ENCODE measurements at regions not wholly inside any gene's neighbourhood (a gene's known extent, or its start where the extent isn't known, plus 50 kb on each side); places are given as distances from the start of the nearest gene placed in this dataset.
"Not testable (repeated sequence)": the region's sequence is repeated elsewhere in the genome, so short reads cannot be mapped to it uniquely, and the experiment has no call there.

- Mint-ChIP-seq H3K9me3 (peaks cover 0 to 5% (median 2%) of the 10 kb centered on the region in 6 donors), H3K27me3 (ENCODE audit: low read depth in 3 of 3) (peaks cover 0 to 2% (median 2%) of the 10 kb centered on the region in 3 donors), H3K36me3 (no peaks in the 10 kb centered on the region), H3K27ac (no peak overlapping the region), H3K4me1 (no peaks in the 10 kb centered on the region), H3K4me3 (no peak overlapping the region)
- DNase-seq: no peak
These were observed 135.4 kb upstream of the MB21D2 start for GRCh38 chr3:193053046-193053435.

GRCh38 chr3:193055352-193055751 lies 137.7 kb upstream of the MB21D2 start:
- Mint-ChIP-seq H3K9me3 (peaks cover 0 to 4% (median 0%) of the 10 kb centered on the region in 6 donors), H3K36me3 (no peaks in the 10 kb centered on the region), H3K4me3 (no peak overlapping the region), H3K27me3 (ENCODE audit: low read depth in 3 of 3) (peaks cover 1 to 3% (median 2%) of the 10 kb centered on the region in 3 donors), H3K27ac (no peak overlapping the region), H3K4me1 (no peaks in the 10 kb centered on the region)
- DNase-seq: no peak

GRCh38 chr3:193057616-193058015 lies 140.0 kb upstream of the MB21D2 start:
- peaks cover 0 to 6% (median 0%) of the 10 kb centered on the region in 6 donors for H3K9me3 Mint-ChIP-seq
- DNase-seq: no peak
- H3K4me3 Mint-ChIP-seq: no peak overlapping the region
- H3K27ac Mint-ChIP-seq: no peak overlapping the region
- H3K27me3 Mint-ChIP-seq (ENCODE audit: low read depth in 3 of 3): peaks cover 1 to 3% (median 2%) of the 10 kb centered on the region in 3 donors
- no peaks in the 10 kb centered on the region for H3K4me1 Mint-ChIP-seq
- H3K36me3 Mint-ChIP-seq: no peaks in the 10 kb centered on the region

- Mint-ChIP-seq H3K9me3 (peaks cover 0 to 4% (median 1%) of the 10 kb centered on the region in 6 donors), H3K4me1 (no peaks in the 10 kb centered on the region), H3K4me3 (no peak overlapping the region), H3K36me3 (no peaks in the 10 kb centered on the region), H3K27ac (no peak overlapping the region), H3K27me3 (ENCODE audit: low read depth in 3 of 3) (peaks cover 0 to 3% (median 1%) of the 10 kb centered on the region in 3 donors)
- DNase-seq: no peak
These were observed 143.3 kb upstream of the MB21D2 start for GRCh38 chr3:193060748-193061546.

- Mint-ChIP-seq H3K27ac (no peak overlapping the region), H3K4me3 (no peak overlapping the region), H3K4me1 (no peaks in the 10 kb centered on the region), H3K9me3 (peaks cover 0 to 8% (median 4%) of the 10 kb centered on the region in 6 donors), H3K27me3 (ENCODE audit: low read depth in 3 of 3) (peaks cover 0 to 2% (median 0%) of the 10 kb centered on the region in 3 donors), H3K36me3 (no peaks in the 10 kb centered on the region)
- DNase-seq: no peak
These were observed 150.7 kb upstream of the MB21D2 start for GRCh38 chr3:193068365-193068764.

DNA sequence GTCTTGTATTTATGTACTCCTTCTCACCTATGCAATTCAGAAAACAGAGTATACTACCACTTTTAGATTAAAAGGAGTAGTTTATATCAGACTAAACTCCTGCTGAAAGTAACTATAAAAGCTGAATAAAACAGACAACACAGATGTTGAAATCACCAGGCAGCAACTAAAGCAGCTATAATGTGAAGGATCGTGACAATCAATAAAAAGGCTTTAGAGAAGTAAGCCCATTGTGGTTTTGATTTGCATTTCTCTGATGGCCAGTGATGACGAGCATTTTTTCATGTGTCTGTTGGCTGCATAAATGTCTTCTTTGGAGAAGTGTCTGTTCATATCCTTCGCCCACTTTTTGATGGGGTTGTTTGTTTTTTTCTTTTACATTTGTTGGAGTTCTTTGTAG lies 152.1 kb upstream of the MB21D2 start:
- H3K4me3 Mint-ChIP-seq; H3K27me3 Mint-ChIP-seq (ENCODE audit: low read depth in 3 of 3); H3K4me1 Mint-ChIP-seq; DNase-seq; H3K27ac Mint-ChIP-seq; H3K36me3 Mint-ChIP-seq; H3K9me3 Mint-ChIP-seq: not testable (repeated sequence)

- Mint-ChIP-seq H3K27me3 (ENCODE audit: low read depth in 3 of 3) (peaks cover 0 to 2% (median 0%) of the 10 kb centered on the region in 3 donors), H3K4me1 (no peaks in the 10 kb centered on the region), H3K9me3 (peaks cover 0 to 9% (median 6%) of the 10 kb centered on the region in 6 donors), H3K36me3 (no peaks in the 10 kb centered on the region), H3K27ac (no peak overlapping the region), H3K4me3 (no peak overlapping the region)
- no peak for DNase-seq
These were observed 161.5 kb upstream of the MB21D2 start for GRCh38 chr3:193078996-193079753.

DNA sequence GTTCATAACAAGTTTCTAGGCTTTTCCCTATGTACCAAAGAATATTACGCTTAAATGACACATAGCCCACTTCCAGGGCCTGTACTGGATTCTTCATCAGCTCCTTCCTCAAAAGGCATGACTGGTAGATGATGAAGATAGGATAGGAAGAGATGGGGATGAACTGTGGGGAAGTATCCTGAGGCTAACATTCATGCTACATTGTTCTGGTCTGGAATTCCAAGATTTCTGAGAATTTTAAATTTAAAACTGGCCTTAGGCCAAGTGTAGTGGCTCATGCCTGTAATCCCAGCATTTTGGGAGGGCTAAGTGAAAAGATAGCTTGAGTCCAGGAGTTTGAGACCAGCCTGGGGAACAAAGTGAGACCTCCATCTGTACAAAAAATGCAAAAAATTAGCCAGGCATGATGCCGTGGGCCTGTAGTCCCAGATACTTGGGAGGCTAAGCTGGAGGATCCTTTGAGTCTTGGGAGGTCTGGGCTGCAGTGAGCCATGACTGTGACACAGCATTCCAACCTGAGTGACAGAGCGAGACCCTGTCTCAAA lies 160.1 kb upstream of the PLAAT1 start:
- H3K4me3 Mint-ChIP-seq: no peak overlapping the region
- DNase-seq: no peak
- no peak overlapping the region for H3K27ac Mint-ChIP-seq
- peaks cover 0 to 7% (median 5%) of the 10 kb centered on the region in 6 donors for H3K9me3 Mint-ChIP-seq
- H3K4me1 Mint-ChIP-seq: no peaks in the 10 kb centered on the region
- H3K36me3 Mint-ChIP-seq: no peaks in the 10 kb centered on the region
- H3K27me3 Mint-ChIP-seq (ENCODE audit: low read depth in 3 of 3): peaks cover 0 to 2% (median 0%) of the 10 kb centered on the region in 3 donors

GRCh38 chr3:193085655-193086054 lies 155.4 kb upstream of the PLAAT1 start:
- Mint-ChIP-seq H3K27me3 (ENCODE audit: low read depth in 3 of 3) (peaks cover 0 to 2% (median 0%) of the 10 kb centered on the region in 3 donors), H3K27ac (no peak overlapping the region), H3K4me1 (no peaks in the 10 kb centered on the region), H3K9me3 (peaks cover 0 to 16% (median 7%) of the 10 kb centered on the region in 6 donors), H3K4me3 (no peak overlapping the region), H3K36me3 (no peaks in the 10 kb centered on the region)
- no peak for DNase-seq

GRCh38 chr3:193086681-193087080 lies 154.3 kb upstream of the PLAAT1 start:
- Mint-ChIP-seq H3K4me1 (no peaks in the 10 kb centered on the region), H3K27ac (no peak overlapping the region), H3K4me3 (no peak overlapping the region), H3K36me3 (no peaks in the 10 kb centered on the region), H3K27me3 (ENCODE audit: low read depth in 3 of 3) (peaks cover 0 to 2% (median 0%) of the 10 kb centered on the region in 3 donors), H3K9me3 (peaks cover 1 to 15% (median 6%) of the 10 kb centered on the region in 6 donors)
- no peak for DNase-seq

DNA sequence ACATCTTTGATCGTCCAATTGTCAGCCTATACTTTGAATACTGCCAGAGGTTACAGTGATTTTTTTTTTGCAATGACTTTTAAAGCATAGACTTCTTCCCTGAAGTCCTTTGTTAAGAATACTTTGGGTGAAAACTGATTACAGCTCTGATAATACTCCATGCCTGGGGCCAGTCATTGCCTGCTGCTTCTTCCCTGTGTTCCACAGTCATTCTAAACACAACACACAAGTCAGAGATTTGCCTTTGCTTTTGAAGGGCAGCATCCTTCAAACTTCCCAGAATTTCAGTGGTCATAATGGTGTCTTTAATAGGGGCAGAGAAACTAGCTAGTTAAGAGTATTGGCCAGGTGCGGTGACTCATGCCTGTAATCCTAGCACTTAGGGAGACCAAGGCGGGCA lies 153.7 kb upstream of the PLAAT1 start:
- Mint-ChIP-seq H3K4me3 (no peak overlapping the region), H3K27ac (no peak overlapping the region), H3K9me3 (peaks cover 0 to 15% (median 6%) of the 10 kb centered on the region in 6 donors), H3K4me1 (no peaks in the 10 kb centered on the region), H3K36me3 (no peaks in the 10 kb centered on the region), H3K27me3 (ENCODE audit: low read depth in 3 of 3) (peaks cover 0 to 2% (median 0%) of the 10 kb centered on the region in 3 donors)
- no peak for DNase-seq

GRCh38 chr3:193095366-193095765 lies 145.7 kb upstream of the PLAAT1 start:
- Mint-ChIP-seq H3K27me3 (ENCODE audit: low read depth in 3 of 3) (peaks cover 0 to 2% (median under 1%) of the 10 kb centered on the region in 3 donors), H3K4me3 (no peak overlapping the region), H3K36me3 (no peaks in the 10 kb centered on the region), H3K9me3 (peaks cover 0 to 8% (median 3%) of the 10 kb centered on the region in 6 donors), H3K4me1 (no peaks in the 10 kb centered on the region), H3K27ac (no peak overlapping the region)
- DNase-seq: no peak

- DNase-seq: no peak
- Mint-ChIP-seq H3K9me3 (peaks cover 0 to 8% (median 5%) of the 10 kb centered on the region in 6 donors), H3K4me3 (no peak overlapping the region), H3K27ac (no peak overlapping the region), H3K27me3 (ENCODE audit: low read depth in 3 of 3) (peaks cover 0 to 2% (median 2%) of the 10 kb centered on the region in 3 donors), H3K36me3 (no peaks in the 10 kb centered on the region), H3K4me1 (no peaks in the 10 kb centered on the region)
These were observed 144.9 kb upstream of the PLAAT1 start for GRCh38 chr3:193096076-193096475.
